D721Med (cell line): ENCODE measurements at regions not wholly inside any gene's neighbourhood (a gene's known extent, or its start where the extent isn't known, plus 50 kb on each side); places are given as distances from the start of the nearest gene placed in this dataset.

ENCODE experiments used
- DNase-seq: peaks from one replicate; pipeline ENCODE4 v3.0.0; 2011; ENCODE audit warnings: low spot score; ENCODE audit not compliant: insufficient read length
- FAIRE-seq: peaks from 2 replicates; lab custom pipeline; 2011; peaks lifted over from hg19 to GRCh38; lab: Jason Lieb, UNC
- TF ChIP-seq, protein P1 (sequence below): IDR thresholded peaks from 2 replicates; pipeline ENCODE4 v1.5.1; 2012; ENCODE audit warnings: mild to moderate bottlenecking, control low read depth; ENCODE audit not compliant: insufficient read depth; ENCODE audit errors: missing control alignments

GRCh38 chr2:128390991-128391630, 72.4 kb upstream of the HS6ST1 start:
- no peak for DNase-seq
- TF ChIP-seq, protein P1, sequence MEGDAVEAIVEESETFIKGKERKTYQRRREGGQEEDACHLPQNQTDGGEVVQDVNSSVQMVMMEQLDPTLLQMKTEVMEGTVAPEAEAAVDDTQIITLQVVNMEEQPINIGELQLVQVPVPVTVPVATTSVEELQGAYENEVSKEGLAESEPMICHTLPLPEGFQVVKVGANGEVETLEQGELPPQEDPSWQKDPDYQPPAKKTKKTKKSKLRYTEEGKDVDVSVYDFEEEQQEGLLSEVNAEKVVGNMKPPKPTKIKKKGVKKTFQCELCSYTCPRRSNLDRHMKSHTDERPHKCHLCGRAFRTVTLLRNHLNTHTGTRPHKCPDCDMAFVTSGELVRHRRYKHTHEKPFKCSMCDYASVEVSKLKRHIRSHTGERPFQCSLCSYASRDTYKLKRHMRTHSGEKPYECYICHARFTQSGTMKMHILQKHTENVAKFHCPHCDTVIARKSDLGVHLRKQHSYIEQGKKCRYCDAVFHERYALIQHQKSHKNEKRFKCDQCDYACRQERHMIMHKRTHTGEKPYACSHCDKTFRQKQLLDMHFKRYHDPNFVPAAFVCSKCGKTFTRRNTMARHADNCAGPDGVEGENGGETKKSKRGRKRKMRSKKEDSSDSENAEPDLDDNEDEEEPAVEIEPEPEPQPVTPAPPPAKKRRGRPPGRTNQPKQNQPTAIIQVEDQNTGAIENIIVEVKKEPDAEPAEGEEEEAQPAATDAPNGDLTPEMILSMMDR: no peak
- no peak for FAIRE-seq

DNA sequence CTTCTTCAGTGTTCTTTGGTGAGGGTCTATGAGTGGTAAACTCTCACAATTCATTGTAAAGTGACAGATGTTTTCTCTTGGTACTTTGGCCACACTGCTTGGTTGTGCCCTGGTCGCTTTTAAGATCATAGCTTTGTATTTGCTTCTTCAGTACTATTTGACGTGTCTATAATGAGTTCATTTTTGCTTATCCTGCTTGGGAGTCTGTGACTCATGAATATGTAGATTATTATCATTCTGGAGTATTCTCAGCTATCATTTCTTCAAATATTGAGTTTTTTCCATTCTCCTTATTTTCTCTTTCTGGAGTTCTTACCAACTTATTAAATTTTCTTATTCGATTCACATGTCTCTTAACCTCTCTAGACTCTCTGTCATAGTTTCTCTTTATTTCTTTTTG, 73.0 kb upstream of the HS6ST1 start:
- FAIRE-seq (no peak), DNase-seq (no peak)
- TF ChIP-seq, protein P1: no peak

DNA sequence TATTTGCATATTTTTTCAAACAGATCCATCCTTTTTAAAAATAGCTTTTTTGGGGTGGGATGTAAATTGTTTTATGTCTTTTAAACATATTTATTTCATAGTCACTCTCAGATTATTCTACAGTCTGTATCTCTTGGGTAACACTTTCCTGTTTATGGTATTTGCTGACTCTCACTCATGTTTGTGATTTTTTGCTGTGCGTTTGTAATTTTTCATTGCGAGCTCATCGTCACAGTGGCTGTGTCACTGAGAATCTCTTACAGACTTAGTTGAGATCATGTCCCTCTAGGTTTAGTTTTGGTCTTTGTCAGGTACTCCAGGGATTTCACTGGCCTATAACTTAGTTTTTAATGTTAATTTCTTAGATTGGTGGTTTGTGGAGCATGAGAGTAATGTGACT, 73.5 kb upstream of the HS6ST1 start:
- TF ChIP-seq, protein P1: no peak
- DNase-seq: no peak
- FAIRE-seq: no peak

- no peak for DNase-seq
- no peak for FAIRE-seq
These were observed 75.5 kb upstream of the HS6ST1 start for GRCh38 chr2:128394007-128394730.

GRCh38 chr2:128395196-128395595, 76.5 kb upstream of the HS6ST1 start:
- DNase-seq: no peak
- TF ChIP-seq, protein P1: no peak
- FAIRE-seq: no peak

More at GRCh38 chr2:128394007-128394730, 75.5 kb upstream of the HS6ST1 start:
- TF ChIP-seq, protein P1: no peak

GRCh38 chr2:128395640-128396499, 77.2 kb upstream of the HS6ST1 start:
- FAIRE-seq: no peak

More at GRCh38 chr2:128395640-128396499, 77.2 kb upstream of the HS6ST1 start:
- TF ChIP-seq, protein P1: no peak
- DNase-seq: no peak
